Astrocyte of the spinal cord (primary cell): ENCODE measurements at regions not wholly inside any gene's neighbourhood (a gene's known extent, or its start where the extent isn't known, plus 50 kb on each side); places are given as distances from the start of the nearest gene placed in this dataset.

Experiments used
- DNase-seq: peaks from one replicate; pipeline ENCODE4 v3.0.0; 2011; ENCODE audit warnings: low read depth, low spot score
- H3K4me3 ChIP-seq: 2 replicates; pipeline ENCODE4 v1.5.1; 2011; ENCODE audit warnings: low read depth, mild to moderate bottlenecking, low read length, moderate library complexity
- CTCF ChIP-seq: IDR thresholded peaks from 2 replicates; pipeline ENCODE4 v1.5.1; 2012; ENCODE audit warnings: low read depth, mild to moderate bottlenecking, low read length, inconsistent platforms
- in situ Hi-C: cut with HindIII; loops from 2 replicates; pipeline ENCODE4 v1.10.0; 2017; ENCODE audit warnings: low sequenced_read_pairs

- TF ChIP-seq CTCF = no peak
- in situ Hi-C loops = no loop called here
- H3K4me3 ChIP-seq = no peak overlapping the region
- DNase-seq = no peak
These were observed 153.5 kb upstream of the SIX2 start for GRCh38 chr2:45162711-45163110.

DNA sequence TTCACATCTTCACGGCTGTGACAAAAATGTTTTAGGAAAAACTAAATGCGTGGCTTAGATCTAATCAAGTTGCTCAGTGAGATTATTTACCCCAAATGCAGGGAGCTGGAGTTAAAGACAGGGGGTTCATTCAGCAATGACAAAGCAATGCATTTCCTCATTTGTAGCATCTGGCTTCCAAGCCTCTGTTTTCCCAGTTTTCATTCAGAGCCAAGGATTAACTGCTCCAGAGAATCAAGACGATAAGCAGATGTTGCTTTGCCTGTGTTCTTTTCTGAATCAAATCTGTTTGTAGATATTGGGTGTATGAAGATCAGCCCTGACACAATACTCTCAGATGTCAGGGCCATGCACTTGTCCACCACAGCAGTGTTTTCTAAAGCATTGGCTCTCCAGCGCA is 147.4 kb upstream of the SIX2 start:
- in situ Hi-C loops = no loop called here
- no peak for TF ChIP-seq CTCF
- DNase-seq = no peak
- no peak overlapping the region for H3K4me3 ChIP-seq

GRCh38 chr2:45154606-45155155 is 145.4 kb upstream of the SIX2 start:
- in situ Hi-C loops = no loop called here

GRCh38 chr2:45154144-45154543 is 144.9 kb upstream of the SIX2 start:
- no peak for TF ChIP-seq CTCF
- H3K4me3 ChIP-seq = no peak overlapping the region
- in situ Hi-C loops = no loop called here
- DNase-seq = no peak

More at GRCh38 chr2:45154606-45155155, 145.4 kb upstream of the SIX2 start:
- no peak for DNase-seq
- no peak overlapping the region for H3K4me3 ChIP-seq
- TF ChIP-seq CTCF = no peak

DNA sequence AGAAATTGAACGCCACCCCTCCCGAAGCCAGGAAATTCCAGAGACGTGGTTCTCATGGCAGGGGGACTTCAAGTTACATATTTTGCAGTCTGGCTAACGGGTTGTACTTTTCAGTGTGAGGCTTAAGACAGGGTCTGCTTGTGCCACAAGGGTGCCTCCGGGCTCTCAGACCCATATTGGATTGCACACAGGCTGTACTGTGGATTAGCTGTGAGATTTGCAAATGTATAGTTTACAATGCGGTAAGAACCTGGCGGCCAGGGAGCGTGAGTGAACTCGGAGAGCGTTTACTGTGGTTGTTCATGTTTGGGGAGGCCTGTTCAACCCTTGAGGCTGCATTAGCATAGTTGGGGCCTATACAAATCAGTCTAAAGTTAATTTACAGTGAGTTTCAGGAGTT is 143.9 kb upstream of the SIX2 start:
- H3K4me3 ChIP-seq = no peak overlapping the region
- in situ Hi-C loops = no loop called here
- DNase-seq = no peak
- TF ChIP-seq CTCF = no peak

DNA sequence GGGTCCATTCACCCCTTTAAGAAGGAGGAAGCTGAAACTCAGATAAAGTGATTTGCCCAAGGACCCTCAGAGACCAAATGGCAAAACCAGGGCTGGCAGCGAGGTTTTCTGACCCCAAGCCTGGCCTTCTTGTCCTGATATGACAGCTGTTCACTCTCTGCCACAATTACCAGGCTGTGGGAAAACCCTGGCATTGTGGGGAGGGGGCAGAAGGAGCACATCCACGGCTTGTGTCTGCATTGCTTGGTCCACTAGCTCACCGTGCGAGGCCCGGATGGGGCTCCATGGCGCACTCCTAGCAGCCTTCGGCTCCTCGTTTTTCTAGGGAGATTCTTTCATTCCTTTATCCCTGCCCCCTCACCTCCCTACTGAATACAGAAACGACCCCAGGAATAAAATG is 143.4 kb upstream of the SIX2 start:
- in situ Hi-C loops = no loop called here
- no peak overlapping the region for H3K4me3 ChIP-seq
- DNase-seq = no peak
- TF ChIP-seq CTCF = no peak
